ENCODE measurements at regions not wholly inside any gene's neighbourhood (a gene's known extent, or its start where the extent isn't known, plus 50 kb on each side); places are given as distances from the start of the nearest gene placed in this dataset.

DNA sequence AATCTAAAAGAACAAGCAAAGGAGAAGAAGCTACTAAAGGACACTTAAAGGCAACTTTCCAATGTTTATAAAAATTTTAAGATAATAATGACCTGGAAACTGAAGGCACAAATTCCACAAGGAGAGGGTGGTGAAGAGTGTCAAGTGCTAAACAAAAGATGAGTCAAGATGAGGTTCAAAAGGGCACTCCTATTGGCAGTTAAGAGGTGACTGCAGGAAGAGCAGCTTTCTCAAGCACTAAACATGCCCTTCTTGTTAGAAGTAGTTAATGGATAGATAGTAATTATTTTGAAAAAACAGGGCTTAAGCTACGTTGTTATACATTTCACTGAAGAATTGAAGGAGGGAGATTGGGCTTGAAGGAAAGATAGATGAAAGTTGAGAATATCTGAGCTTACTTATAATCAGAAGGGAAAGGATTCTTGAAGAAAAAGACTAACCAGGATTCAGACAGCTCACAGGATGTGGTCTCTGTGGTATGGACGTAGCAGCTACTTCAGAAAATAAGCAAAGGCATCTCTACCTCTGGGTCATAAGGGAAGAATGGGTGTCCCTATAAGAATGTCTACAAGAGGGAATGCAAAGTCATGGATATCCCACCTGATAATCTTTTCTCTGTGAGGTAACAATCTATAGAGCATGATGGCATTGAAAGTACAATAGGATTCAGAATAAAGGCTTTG, 454.7 kb upstream of the SLC39A10 start:
- Histone ChIP-seq H3K27me3 (replicated peaks in 2 of 5; ENCODE audit: control insufficient read depth in 4 of 5, insufficient read depth in 5 of 5, low read length in 4 of 5) (no peaks in the 10 kb centered on the region), H3K27ac (ENCODE audit: insufficient read depth in 1 of 2, low read depth in 1 of 2, low read length in 2 of 2, poor library complexity in 1 of 2, severe bottlenecking in 2 of 2) (no peak overlapping the region), H3K9me3 (ENCODE audit: control extremely low read depth in 1 of 5, control insufficient read depth in 4 of 5, insufficient read depth in 2 of 5, low read depth in 1 of 5, low read length in 4 of 5) (no peaks in the 10 kb centered on the region), H3K4me3 (ENCODE audit: control insufficient read depth in 1 of 7, extremely low read depth in 1 of 7, insufficient read depth in 4 of 7, low read depth in 2 of 7, low read length in 6 of 7) (no peak overlapping the region), H3K4me1 (ENCODE audit: control extremely low read depth in 1 of 4, control insufficient read depth in 4 of 4, insufficient read depth in 4 of 4, low read length in 3 of 4) (peaks cover 0 to 6% (median 0%) of the 10 kb centered on the region in 4 experiments), H3K36me3 (ENCODE audit: control insufficient read depth in 4 of 4, insufficient read depth in 4 of 4, low read length in 3 of 4) (no peaks in the 10 kb centered on the region)
- POLR2A ChIA-PET: no interaction called here
- 56% methylated on average over 2 of the region's 2 CpGs for WGBS (ENCODE audit: insufficient coverage)
- CTCF ChIA-PET: interaction anchor here (0.7 kb wide), 1 partner anchor 17 kb away, joined by 3 read pairs; no protein-coding TSS in a partner anchor
- DNase-seq: peak in 2 of 3 donors; percentile 14 to 24

GRCh38 chr2:195199864-195200263, 457.2 kb upstream of the SLC39A10 start:
- peaks cover 0 to 6% (median 0%) of the 10 kb centered on the region in 4 experiments for H3K4me1 ChIP-seq (ENCODE audit: control extremely low read depth in 1 of 4, control insufficient read depth in 4 of 4, insufficient read depth in 4 of 4, low read length in 3 of 4)
- no peak overlapping the region for H3K4me3 ChIP-seq (ENCODE audit: control insufficient read depth in 1 of 7, extremely low read depth in 1 of 7, insufficient read depth in 4 of 7, low read depth in 2 of 7, low read length in 6 of 7)
- DNase-seq: no peak
- no peaks in the 10 kb centered on the region for H3K27me3 ChIP-seq (replicated peaks in 2 of 5; ENCODE audit: control insufficient read depth in 4 of 5, insufficient read depth in 5 of 5, low read length in 4 of 5)
- ChIA-PET POLR2A (no interaction called here), CTCF (no interaction called here)
- H3K27ac ChIP-seq (ENCODE audit: insufficient read depth in 1 of 2, low read depth in 1 of 2, low read length in 2 of 2, poor library complexity in 1 of 2, severe bottlenecking in 2 of 2): no peak overlapping the region
- H3K36me3 ChIP-seq (ENCODE audit: control insufficient read depth in 4 of 4, insufficient read depth in 4 of 4, low read length in 3 of 4): no peaks in the 10 kb centered on the region
- H3K9me3 ChIP-seq (ENCODE audit: control extremely low read depth in 1 of 5, control insufficient read depth in 4 of 5, insufficient read depth in 2 of 5, low read depth in 1 of 5, low read length in 4 of 5): no peaks in the 10 kb centered on the region

DNA sequence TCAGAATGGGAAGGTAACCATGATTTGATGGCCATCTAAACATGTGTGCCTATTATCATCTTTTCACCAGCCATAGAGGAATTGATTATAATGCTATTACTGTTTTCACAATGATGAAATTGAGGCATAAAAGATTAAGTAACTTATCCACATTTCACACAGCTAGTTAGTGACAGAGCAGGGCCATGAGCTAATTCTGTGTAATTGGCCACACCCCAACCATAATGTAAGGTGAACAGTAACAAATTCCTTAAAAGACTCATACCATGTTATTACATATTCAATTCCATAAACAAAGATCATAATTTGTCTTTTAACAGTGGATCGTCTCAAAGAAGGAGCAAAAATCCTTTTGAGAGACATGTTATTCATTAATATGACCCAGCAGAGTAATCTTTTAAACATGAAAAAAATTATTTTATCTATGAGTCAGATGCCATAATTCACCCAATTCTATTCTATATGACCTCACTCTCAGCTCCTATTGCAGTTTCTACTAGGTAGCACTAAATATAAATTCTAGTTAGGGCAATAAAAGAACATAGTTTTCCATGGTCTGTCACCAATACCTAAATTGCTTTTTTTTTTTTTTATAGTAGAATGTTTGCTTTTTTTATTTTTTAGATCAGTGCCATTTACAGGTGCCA, 475.8 kb upstream of the SLC39A10 start:
- no peak overlapping the region for H3K4me3 ChIP-seq (ENCODE audit: control insufficient read depth in 1 of 7, extremely low read depth in 1 of 7, insufficient read depth in 4 of 7, low read depth in 2 of 7, low read length in 6 of 7)
- no peak for DNase-seq
- H3K9me3 ChIP-seq (ENCODE audit: control extremely low read depth in 1 of 5, control insufficient read depth in 4 of 5, insufficient read depth in 2 of 5, low read depth in 1 of 5, low read length in 4 of 5): no peaks in the 10 kb centered on the region
- no CpG with 5 or more reads among the region's 1 CpG for WGBS (ENCODE audit: insufficient coverage)
- no peaks in the 10 kb centered on the region for H3K36me3 ChIP-seq (ENCODE audit: control insufficient read depth in 4 of 4, insufficient read depth in 4 of 4, low read length in 3 of 4)
- no peaks in the 10 kb centered on the region for H3K27me3 ChIP-seq (replicated peaks in 2 of 5; ENCODE audit: control insufficient read depth in 4 of 5, insufficient read depth in 5 of 5, low read length in 4 of 5)
- ChIA-PET CTCF (no interaction called here), POLR2A (no interaction called here)
- H3K27ac ChIP-seq (ENCODE audit: insufficient read depth in 1 of 2, low read depth in 1 of 2, low read length in 2 of 2, poor library complexity in 1 of 2, severe bottlenecking in 2 of 2): no peak overlapping the region
- H3K4me1 ChIP-seq (ENCODE audit: control extremely low read depth in 1 of 4, control insufficient read depth in 4 of 4, insufficient read depth in 4 of 4, low read length in 3 of 4): no peaks in the 10 kb centered on the region

DNA sequence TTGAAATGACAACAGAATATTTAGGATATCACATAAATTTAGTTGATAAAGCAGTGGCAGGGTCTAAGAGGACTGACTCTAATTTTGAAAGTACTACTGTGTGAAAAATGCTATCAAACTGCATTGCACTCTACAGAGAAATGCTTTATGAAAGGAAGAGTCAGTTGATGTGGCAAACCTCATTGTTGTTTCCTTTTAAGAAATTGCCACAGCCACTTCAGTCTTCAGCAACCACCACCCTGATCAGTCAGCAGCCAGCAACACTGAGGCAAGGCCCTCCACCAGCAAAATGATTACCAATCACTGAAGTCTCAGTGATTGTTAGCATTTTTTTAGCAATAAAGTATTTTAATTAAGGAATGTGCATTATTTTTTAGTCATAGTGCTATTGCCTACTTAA, 488.7 kb upstream of the SLC39A10 start:
- ChIA-PET POLR2A (no interaction called here), CTCF (no interaction called here)
- Histone ChIP-seq H3K4me1 (ENCODE audit: control extremely low read depth in 1 of 4, control insufficient read depth in 4 of 4, insufficient read depth in 4 of 4, low read length in 3 of 4) (no peaks in the 10 kb centered on the region), H3K4me3 (ENCODE audit: control insufficient read depth in 1 of 7, extremely low read depth in 1 of 7, insufficient read depth in 4 of 7, low read depth in 2 of 7, low read length in 6 of 7) (no peak overlapping the region), H3K9me3 (ENCODE audit: control extremely low read depth in 1 of 5, control insufficient read depth in 4 of 5, insufficient read depth in 2 of 5, low read depth in 1 of 5, low read length in 4 of 5) (peaks cover 0 to 14% (median 0%) of the 10 kb centered on the region in 5 experiments), H3K27ac (ENCODE audit: insufficient read depth in 1 of 2, low read depth in 1 of 2, low read length in 2 of 2, poor library complexity in 1 of 2, severe bottlenecking in 2 of 2) (no peak overlapping the region), H3K27me3 (replicated peaks in 2 of 5; ENCODE audit: control insufficient read depth in 4 of 5, insufficient read depth in 5 of 5, low read length in 4 of 5) (no peaks in the 10 kb centered on the region), H3K36me3 (ENCODE audit: control insufficient read depth in 4 of 4, insufficient read depth in 4 of 4, low read length in 3 of 4) (no peaks in the 10 kb centered on the region)
- DNase-seq: no peak

DNA sequence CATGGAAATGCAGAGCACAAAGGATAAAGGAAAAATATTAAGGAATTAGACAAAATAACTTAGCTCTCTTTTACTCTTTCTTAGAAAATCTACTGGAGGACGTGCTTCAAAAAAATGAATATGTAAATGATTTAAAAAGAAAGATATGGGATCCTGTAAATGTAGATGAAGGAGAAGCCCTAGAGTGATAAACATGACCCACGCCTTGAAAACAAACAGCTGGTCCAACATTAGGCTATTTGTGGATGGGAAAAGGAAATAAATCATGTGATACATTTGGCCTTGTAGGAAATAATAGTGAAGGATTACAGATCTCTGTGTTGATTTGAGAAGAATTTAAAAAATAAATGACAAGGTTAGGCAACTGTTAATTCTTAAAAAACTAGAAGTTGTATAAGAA, 492.1 kb upstream of the SLC39A10 start:
- POLR2A ChIA-PET: no interaction called here
- no peak overlapping the region for H3K4me3 ChIP-seq (ENCODE audit: control insufficient read depth in 1 of 7, extremely low read depth in 1 of 7, insufficient read depth in 4 of 7, low read depth in 2 of 7, low read length in 6 of 7)
- no peaks in the 10 kb centered on the region for H3K27me3 ChIP-seq (replicated peaks in 2 of 5; ENCODE audit: control insufficient read depth in 4 of 5, insufficient read depth in 5 of 5, low read length in 4 of 5)
- CTCF ChIA-PET: no interaction called here
- no peak for DNase-seq
- no peaks in the 10 kb centered on the region for H3K4me1 ChIP-seq (ENCODE audit: control extremely low read depth in 1 of 4, control insufficient read depth in 4 of 4, insufficient read depth in 4 of 4, low read length in 3 of 4)
- no peaks in the 10 kb centered on the region for H3K36me3 ChIP-seq (ENCODE audit: control insufficient read depth in 4 of 4, insufficient read depth in 4 of 4, low read length in 3 of 4)
- WGBS (ENCODE audit: insufficient coverage): 96% methylated on average over 2 of the region's 2 CpGs
- H3K27ac ChIP-seq (ENCODE audit: insufficient read depth in 1 of 2, low read depth in 1 of 2, low read length in 2 of 2, poor library complexity in 1 of 2, severe bottlenecking in 2 of 2): no peak overlapping the region
- H3K9me3 ChIP-seq (ENCODE audit: control extremely low read depth in 1 of 5, control insufficient read depth in 4 of 5, insufficient read depth in 2 of 5, low read depth in 1 of 5, low read length in 4 of 5): peaks cover 0 to 14% (median 0%) of the 10 kb centered on the region in 5 experiments

DNA sequence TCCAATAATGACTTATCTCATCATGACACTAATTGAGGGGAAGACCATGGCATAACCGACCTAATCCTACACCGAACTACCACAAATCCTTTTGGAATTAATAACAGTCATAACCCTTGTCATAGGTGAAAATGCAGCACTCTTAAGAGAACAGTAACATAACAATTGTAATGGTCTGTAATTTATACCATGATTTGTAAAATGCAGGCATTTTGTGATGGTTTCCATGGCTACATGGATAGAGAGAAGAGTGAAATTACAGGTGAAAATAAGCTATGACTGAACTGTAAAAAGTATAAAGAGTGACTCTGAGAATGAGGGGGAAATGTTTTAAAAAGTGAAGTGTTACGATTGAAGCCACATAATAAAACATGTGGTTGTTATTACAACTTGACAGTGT, 494.1 kb upstream of the SLC39A10 start:
- Histone ChIP-seq H3K4me3 (ENCODE audit: control insufficient read depth in 1 of 7, extremely low read depth in 1 of 7, insufficient read depth in 4 of 7, low read depth in 2 of 7, low read length in 6 of 7) (no peak overlapping the region), H3K9me3 (ENCODE audit: control extremely low read depth in 1 of 5, control insufficient read depth in 4 of 5, insufficient read depth in 2 of 5, low read depth in 1 of 5, low read length in 4 of 5) (peaks cover 0 to 14% (median 0%) of the 10 kb centered on the region in 5 experiments), H3K36me3 (ENCODE audit: control insufficient read depth in 4 of 4, insufficient read depth in 4 of 4, low read length in 3 of 4) (no peaks in the 10 kb centered on the region), H3K27ac (ENCODE audit: insufficient read depth in 1 of 2, low read depth in 1 of 2, low read length in 2 of 2, poor library complexity in 1 of 2, severe bottlenecking in 2 of 2) (no peak overlapping the region), H3K4me1 (ENCODE audit: control extremely low read depth in 1 of 4, control insufficient read depth in 4 of 4, insufficient read depth in 4 of 4, low read length in 3 of 4) (no peaks in the 10 kb centered on the region), H3K27me3 (replicated peaks in 2 of 5; ENCODE audit: control insufficient read depth in 4 of 5, insufficient read depth in 5 of 5, low read length in 4 of 5) (no peaks in the 10 kb centered on the region)
- ChIA-PET CTCF (no interaction called here), POLR2A (interaction anchor here (0.6 kb wide), 1 partner anchor 12 kb away, joined by 3 read pairs; no protein-coding TSS in a partner anchor)
- DNase-seq: no peak
- 89% methylated on average over 1 of the region's 3 CpGs for WGBS (ENCODE audit: insufficient coverage)

DNA sequence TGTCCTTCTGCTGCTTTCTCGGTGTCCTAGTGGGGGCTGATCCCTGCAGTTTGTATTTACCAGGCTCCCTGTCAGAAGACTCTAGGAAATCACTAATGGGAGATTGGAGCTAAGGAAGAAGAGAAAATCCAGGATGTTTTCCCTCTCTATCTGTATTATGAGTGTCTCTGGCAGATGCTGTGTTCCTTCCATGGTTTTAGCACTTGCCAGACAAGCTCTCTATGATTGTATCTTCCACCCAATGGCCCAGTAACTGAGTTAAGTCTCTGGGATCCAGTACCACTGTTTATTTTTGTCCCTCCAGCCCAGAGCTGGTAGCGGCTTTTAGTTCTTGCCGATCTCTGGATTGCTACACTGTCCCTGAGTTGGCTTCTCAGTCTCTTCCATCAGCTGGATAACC, 494.8 kb upstream of the SLC39A10 start:
- H3K9me3 ChIP-seq (ENCODE audit: control extremely low read depth in 1 of 5, control insufficient read depth in 4 of 5, insufficient read depth in 2 of 5, low read depth in 1 of 5, low read length in 4 of 5): peaks cover 0 to 9% (median 0%) of the 10 kb centered on the region in 5 experiments
- WGBS (ENCODE audit: insufficient coverage): 100% methylated on average over 3 of the region's 3 CpGs
- DNase-seq: no peak
- H3K27me3 ChIP-seq (replicated peaks in 2 of 5; ENCODE audit: control insufficient read depth in 4 of 5, insufficient read depth in 5 of 5, low read length in 4 of 5): no peaks in the 10 kb centered on the region
- no peak overlapping the region for H3K4me3 ChIP-seq (ENCODE audit: control insufficient read depth in 1 of 7, extremely low read depth in 1 of 7, insufficient read depth in 4 of 7, low read depth in 2 of 7, low read length in 6 of 7)
- H3K4me1 ChIP-seq (ENCODE audit: control extremely low read depth in 1 of 4, control insufficient read depth in 4 of 4, insufficient read depth in 4 of 4, low read length in 3 of 4): no peaks in the 10 kb centered on the region
- POLR2A ChIA-PET: no interaction called here
- no peaks in the 10 kb centered on the region for H3K36me3 ChIP-seq (ENCODE audit: control insufficient read depth in 4 of 4, insufficient read depth in 4 of 4, low read length in 3 of 4)
- CTCF ChIA-PET: no interaction called here
- no peak overlapping the region for H3K27ac ChIP-seq (ENCODE audit: insufficient read depth in 1 of 2, low read depth in 1 of 2, low read length in 2 of 2, poor library complexity in 1 of 2, severe bottlenecking in 2 of 2)

All from common myeloid progenitor, CD34-positive (primary cell).